Natural killer cell (primary cell): ENCODE measurements at regions not wholly inside any gene's neighbourhood (a gene's known extent, or its start where the extent isn't known, plus 50 kb on each side); places are given as distances from the start of the nearest gene placed in this dataset.

Source experiments
- ATAC-seq, 3 donors: fragments of 150-1000 bp in 2 of 3; fragments of 200-7000 bp in 1 of 3; cut with Tn5 transposase; 1 replicate in 1 of 3; 2 replicates in 2 of 3; pipeline ENCODE4 v1.10.0; 2021; ENCODE audit warnings: mild to moderate bottlenecking in 2 of 3, moderate library complexity in 2 of 3
- DNase-seq, 2 donors: peaks; one replicate each; pipeline versions ENCODE4 v3.0.0 to v3.0.0-alpha.2; 2013 to 2021; ENCODE audit warnings: mixed read lengths in 1 of 2
- H3K27ac ChIP-seq: one replicate; pipeline ENCODE4 v1.5.1; 2013; ENCODE audit warnings: mild to moderate bottlenecking, low read length
- H3K27me3 ChIP-seq: one replicate; pipeline ENCODE4 v1.6.1; 2013; ENCODE audit warnings: low read length; ENCODE audit not compliant: control insufficient read depth, insufficient read depth
- H3K36me3 ChIP-seq: one replicate; pipeline ENCODE4 v1.6.1; 2013; ENCODE audit warnings: low read length; ENCODE audit not compliant: control insufficient read depth, insufficient read depth
- H3K4me1 ChIP-seq: one replicate; pipeline ENCODE4 v1.6.1; 2013; ENCODE audit warnings: low read length; ENCODE audit not compliant: control insufficient read depth, insufficient read depth
- H3K4me3 ChIP-seq: one replicate; pipeline ENCODE4 v1.5.1; 2013; ENCODE audit warnings: low read length
- H3K9me3 ChIP-seq: one replicate; pipeline ENCODE4 v1.6.1; 2013; ENCODE audit warnings: low read length; ENCODE audit not compliant: control insufficient read depth, insufficient read depth
- H3K27ac Mint-ChIP-seq, 2 donors: one replicate each; pipeline ENCODE4 v1.8.0; 2022; ENCODE audit warnings: mild to moderate bottlenecking in 2 of 2, mixed read lengths in 2 of 2, moderate library complexity in 1 of 2
- H3K27me3 Mint-ChIP-seq, 2 donors: one replicate each; pipeline ENCODE4 v1.8.0; 2022; ENCODE audit warnings: low read depth in 2 of 2, mixed read lengths in 2 of 2
- H3K36me3 Mint-ChIP-seq: one replicate; pipeline ENCODE4 v1.8.0; 2022; ENCODE audit warnings: mixed read lengths
- H3K4me1 Mint-ChIP-seq, 2 donors: one replicate each; pipeline ENCODE4 v1.8.0; 2022; ENCODE audit warnings: mixed read lengths in 2 of 2
- H3K4me3 Mint-ChIP-seq: one replicate; pipeline ENCODE4 v1.8.0; 2022; ENCODE audit warnings: mild to moderate bottlenecking, moderate library complexity, mixed read lengths
- H3K9me3 Mint-ChIP-seq, 2 donors: one replicate each; pipeline ENCODE4 v1.8.0; 2022; ENCODE audit warnings: mixed read lengths in 2 of 2
- CTCF ChIP-seq: fragments of 200-600 bp; IDR thresholded peaks from one replicate; pipeline ENCODE4 v1.8.0; 2022; ENCODE audit warnings: antibody characterized with exemption
- WGBS: methylation state at CpG from one replicate; pipeline ENCODE4 v1.1.7; 2013; ENCODE audit warnings: missing lambda C conversion rate; ENCODE audit not compliant: insufficient coverage; 5-methylcytosine and 5-hydroxymethylcytosine counted together
- intact Hi-C: fragments of 100-400 bp; cut with micrococcal nuclease; formaldehyde crosslinking; loops from one replicate; pipeline ENCODE4 v1.14.2; 2022

- intact Hi-C loops = no loop called here
- no peak overlapping the region for H3K4me3 ChIP-seq
- no peaks in the 10 kb centered on the region for H3K36me3 ChIP-seq
- WGBS = 79% methylated on average over 2 of the region's 2 CpGs
- H3K4me1 ChIP-seq = no peaks in the 10 kb centered on the region
- no peaks in the 10 kb centered on the region for H3K27me3 ChIP-seq
- Mint-ChIP-seq H3K27me3 (no peaks in the 10 kb centered on the region), H3K4me1 (no peaks in the 10 kb centered on the region), H3K4me3 (no peak overlapping the region), H3K27ac (no peak overlapping the region), H3K36me3 (no peaks in the 10 kb centered on the region), H3K9me3 (peaks cover 16 to 17% of the 10 kb centered on the region in 2 donors)
- no peaks in the 10 kb centered on the region for H3K9me3 ChIP-seq
- DNase-seq (no peak), ATAC-seq (no peak)
- H3K27ac ChIP-seq = no peak overlapping the region
- TF ChIP-seq CTCF = no peak
Observed at GRCh38 chr9:108331596-108331995, 524.2 kb downstream of the ACTL7B start.

GRCh38 chr9:108325406-108325805 lies 530.4 kb downstream of the ACTL7B start:
- Histone ChIP-seq H3K4me1 (no peaks in the 10 kb centered on the region), H3K36me3 (no peaks in the 10 kb centered on the region), H3K4me3 (no peak overlapping the region), H3K27me3 (no peaks in the 10 kb centered on the region), H3K27ac (no peak overlapping the region), H3K9me3 (no peaks in the 10 kb centered on the region)
- WGBS = 64% methylated on average over 1 of the region's 1 CpG
- intact Hi-C loops = no loop called here
- no peak for TF ChIP-seq CTCF
- no peak for ATAC-seq
- Mint-ChIP-seq H3K4me1 (no peaks in the 10 kb centered on the region), H3K36me3 (peaks cover 7% of the 10 kb centered on the region), H3K27ac (no peak overlapping the region), H3K4me3 (no peak overlapping the region), H3K27me3 (no peaks in the 10 kb centered on the region), H3K9me3 (peaks cover 14 to 20% of the 10 kb centered on the region in 2 donors)
- DNase-seq = no peak

GRCh38 chr9:108323615-108324014 lies 532.2 kb downstream of the ACTL7B start:
- no peaks in the 10 kb centered on the region for H3K36me3 ChIP-seq
- no peak overlapping the region for H3K27ac Mint-ChIP-seq
- intact Hi-C loops = no loop called here
- no peaks in the 10 kb centered on the region for H3K27me3 ChIP-seq
- no peak overlapping the region for H3K27ac ChIP-seq
- no peaks in the 10 kb centered on the region for H3K27me3 Mint-ChIP-seq
- no peaks in the 10 kb centered on the region for H3K9me3 ChIP-seq
- peaks cover 7% of the 10 kb centered on the region for H3K36me3 Mint-ChIP-seq
- TF ChIP-seq CTCF = no peak
- peaks cover 14 to 19% of the 10 kb centered on the region in 2 donors for H3K9me3 Mint-ChIP-seq
- H3K4me1 Mint-ChIP-seq = no peaks in the 10 kb centered on the region
- WGBS = 73% methylated on average over 2 of the region's 3 CpGs
- H3K4me3 ChIP-seq = no peak overlapping the region
- H3K4me1 ChIP-seq = no peaks in the 10 kb centered on the region
- ATAC-seq (no peak), DNase-seq (no peak)
- no peak overlapping the region for H3K4me3 Mint-ChIP-seq

GRCh38 chr9:108322326-108323098 lies 533.3 kb downstream of the ACTL7B start:
- Mint-ChIP-seq H3K9me3 (peaks cover 7 to 16% of the 10 kb centered on the region in 2 donors), H3K27ac (no peak overlapping the region), H3K4me1 (no peaks in the 10 kb centered on the region), H3K4me3 (no peak overlapping the region), H3K27me3 (no peaks in the 10 kb centered on the region), H3K36me3 (peaks cover 7% of the 10 kb centered on the region)
- WGBS = 70% methylated on average over 1 of the region's 1 CpG
- Histone ChIP-seq H3K27me3 (no peaks in the 10 kb centered on the region), H3K4me3 (no peak overlapping the region), H3K9me3 (no peaks in the 10 kb centered on the region), H3K36me3 (no peaks in the 10 kb centered on the region), H3K27ac (no peak overlapping the region), H3K4me1 (no peaks in the 10 kb centered on the region)
- TF ChIP-seq CTCF = no peak
- DNase-seq (no peak), ATAC-seq (no peak)
- intact Hi-C loops = no loop called here
